AG09309 (cell line): ENCODE measurements at regions not wholly inside any gene's neighbourhood (a gene's known extent, or its start where the extent isn't known, plus 50 kb on each side); places are given as distances from the start of the nearest gene placed in this dataset.
"Not testable (repeated sequence)": the region's sequence is repeated elsewhere in the genome, so short reads cannot be mapped to it uniquely, and the experiment has no call there.

Experiments used
- DNase-seq: peaks from one replicate; pipeline ENCODE4 v3.0.0-alpha.2; 2010; ENCODE audit warnings: low read depth
- H3K4me3 ChIP-seq: 2 replicates; pipeline ENCODE4 v1.5.1; 2011; ENCODE audit warnings: mild to moderate bottlenecking, low read depth, low read length, moderate library complexity; ENCODE audit not compliant: control insufficient read depth
- CTCF ChIP-seq: IDR thresholded peaks from 2 replicates; pipeline ENCODE4 v1.5.1; 2011; ENCODE audit warnings: mild to moderate bottlenecking, low read depth, low read length, inconsistent platforms; ENCODE audit not compliant: insufficient read depth, control insufficient read depth; ENCODE audit errors: missing control alignments

GRCh38 chr3:901953-902778, 190.7 kb upstream of the CNTN6 start:
- DNase-seq: no peak
- no peak overlapping the region for H3K4me3 ChIP-seq
- TF ChIP-seq CTCF: peak; percentile 38

DNA sequence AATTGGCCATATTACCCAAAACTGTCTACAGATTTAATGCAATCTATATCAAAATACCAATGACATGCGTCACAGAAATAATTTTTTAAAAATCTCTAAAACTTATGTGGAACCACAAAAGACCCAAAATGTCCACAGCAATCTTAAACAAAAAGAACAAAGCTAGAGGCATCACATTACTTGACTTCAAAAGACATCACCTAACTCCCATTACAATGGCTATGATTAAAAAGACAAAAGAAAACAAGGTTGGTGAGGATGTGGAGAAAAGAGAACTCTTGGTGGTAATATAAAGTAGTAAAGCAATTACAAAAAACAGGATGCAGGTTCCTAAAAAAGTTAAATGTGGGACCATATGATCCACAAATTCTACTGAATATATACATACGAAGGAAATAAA, 187.6 kb upstream of the CNTN6 start:
- H3K4me3 ChIP-seq: no peak overlapping the region
- TF ChIP-seq CTCF: no peak
- DNase-seq: no peak

DNA sequence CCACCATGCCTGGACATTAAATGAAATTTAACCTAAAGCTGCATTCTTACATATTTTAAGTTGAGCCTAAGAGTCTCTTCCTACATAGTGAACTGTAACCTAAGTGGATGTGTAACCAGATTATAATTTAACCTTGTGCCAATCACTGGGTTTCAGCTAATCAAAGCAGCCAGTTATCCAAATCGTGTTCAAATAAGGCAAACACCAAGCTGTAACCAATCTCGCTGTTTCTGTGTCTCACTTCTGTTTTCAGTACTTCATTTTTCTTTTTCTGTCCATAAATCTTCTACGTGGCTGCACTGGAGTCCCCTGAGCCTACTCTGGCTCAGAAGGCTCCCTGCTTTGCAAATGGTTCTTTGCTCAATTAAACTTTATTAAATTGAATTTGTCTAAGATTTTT, 186.1 kb upstream of the CNTN6 start:
- H3K4me3 ChIP-seq: no peak overlapping the region
- TF ChIP-seq CTCF: no peak
- no peak for DNase-seq

- H3K4me3 ChIP-seq: no peak overlapping the region
- no peak for TF ChIP-seq CTCF
- no peak for DNase-seq
These were observed 184.0 kb upstream of the CNTN6 start for GRCh38 chr3:908839-909238.

- not testable (repeated sequence) for H3K4me3 ChIP-seq, DNase-seq
These were observed 180.1 kb upstream of the CNTN6 start for GRCh38 chr3:912717-913116.

DNA sequence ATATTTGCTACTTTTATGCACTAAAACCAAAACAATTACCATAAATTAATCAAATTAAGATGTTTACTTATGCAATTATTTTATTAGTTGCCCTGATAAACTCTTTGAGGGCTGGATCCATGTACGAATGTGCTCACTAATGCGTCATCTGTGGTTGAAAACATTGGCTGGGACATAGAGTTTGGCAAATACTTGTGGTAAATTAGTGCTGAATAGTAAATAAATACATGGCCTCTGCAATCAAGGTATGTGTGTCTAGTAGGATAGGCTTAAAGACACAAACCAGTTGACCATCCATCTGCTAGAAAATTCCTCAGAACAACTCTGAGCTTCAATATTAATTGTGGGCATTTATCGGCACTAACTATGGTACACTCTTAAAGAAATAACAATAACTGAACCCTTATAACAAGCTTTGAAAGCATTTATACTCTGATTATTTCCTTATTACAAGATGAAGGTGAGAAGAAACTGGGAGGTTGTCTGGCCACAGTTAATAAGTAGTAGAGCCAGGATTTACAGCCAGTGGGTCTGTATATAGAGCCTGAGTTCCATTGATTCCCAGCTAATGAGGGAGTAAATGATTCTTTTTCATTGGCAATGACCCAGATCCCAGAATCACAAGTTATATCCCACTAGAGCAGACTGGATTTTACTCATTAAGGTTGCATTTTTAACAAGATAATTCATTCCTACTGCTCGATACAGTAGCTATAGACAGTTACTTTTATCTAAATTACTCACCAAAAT, 169.5 kb upstream of the CNTN6 start:
- no peak for DNase-seq
- no peak overlapping the region for H3K4me3 ChIP-seq
- no peak for TF ChIP-seq CTCF

DNA sequence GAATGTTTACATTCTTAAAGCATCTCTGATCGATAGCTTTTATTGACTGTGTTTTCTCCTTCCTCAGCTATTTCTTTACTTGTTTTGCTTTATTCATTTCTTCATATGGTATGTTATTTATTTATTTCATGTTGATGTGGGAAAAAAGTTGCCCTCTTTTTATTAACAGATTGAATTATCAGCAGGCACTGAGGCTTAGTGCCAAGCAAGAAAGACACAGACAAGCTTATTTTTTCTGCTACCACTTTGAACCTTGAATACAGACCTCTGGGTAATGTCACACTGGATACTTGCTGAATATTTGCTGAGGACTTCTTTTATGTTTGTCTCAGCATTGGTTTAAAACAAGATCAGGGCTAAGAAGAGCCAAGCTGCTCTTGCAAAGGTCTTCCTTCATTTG, 162.0 kb upstream of the CNTN6 start:
- no peak for TF ChIP-seq CTCF
- H3K4me3 ChIP-seq: no peak overlapping the region
- DNase-seq: no peak
